H1 (cell line): ENCODE measurements at regions not wholly inside any gene's neighbourhood (a gene's known extent, or its start where the extent isn't known, plus 50 kb on each side); places are given as distances from the start of the nearest gene placed in this dataset.
A peak's percentile ranks its signal among the peaks of the same experiment; 100 is the strongest.

ENCODE experiments used
- CTCF ChIA-PET: fragments of 300-600 bp; sonication (Branson Sonifier 250); formaldehyde crosslinking; loops from one replicate; lab custom pipeline; 2021; ENCODE audit not compliant: partially characterized antibody; lab: Charles Lee
- POLR2A ChIA-PET: fragments of 300-600 bp; sonication (Branson Sonifier 250); formaldehyde crosslinking; loops from one replicate; lab custom pipeline; 2021; ENCODE audit warnings: inconsistent platforms; ENCODE audit not compliant: partially characterized antibody; lab: Charles Lee
- DNase-seq, 2 experiments: peaks; one replicate each; pipeline versions ENCODE4 v3.0.0 to v3.0.0-alpha.2; 2010 to 2022; ENCODE audit warnings: low spot score in 2 of 2, low read depth in 1 of 2, mixed read lengths in 1 of 2
- FAIRE-seq: peaks from 2 replicates; lab custom pipeline; 2011; peaks lifted over from hg19 to GRCh38; lab: Jason Lieb, UNC
- H2AFZ ChIP-seq: 2 replicates; pipeline ENCODE4 v1.8.1; 2012; ENCODE audit warnings: low read length, inconsistent platforms
- H2AK5ac ChIP-seq: 2 replicates; pipeline ENCODE4 v1.6.1; 2013; ENCODE audit warnings: low read depth, low read length
- H2BK120ac ChIP-seq: replicated peaks from 2 replicates; pipeline ENCODE3; 2013; ENCODE audit warnings: low read depth, low read length, inconsistent platforms
- H2BK12ac ChIP-seq: 2 replicates; pipeline ENCODE4 v1.6.1; 2013; ENCODE audit warnings: low read depth, low read length
- H2BK15ac ChIP-seq: 2 replicates; pipeline ENCODE4 v1.6.1; 2013; ENCODE audit warnings: low read length
- H2BK20ac ChIP-seq: 2 replicates; pipeline ENCODE4 v1.6.1; 2013; ENCODE audit warnings: low read length
- H2BK5ac ChIP-seq: 2 replicates; pipeline ENCODE4 v1.6.1; 2013; ENCODE audit warnings: low read depth, low read length
- H3K14ac ChIP-seq: 2 replicates; pipeline ENCODE4 v1.6.1; 2013; ENCODE audit warnings: inconsistent platforms; ENCODE audit not compliant: insufficient read length
- H3K18ac ChIP-seq: 2 replicates; pipeline ENCODE4 v1.6.1; 2013; ENCODE audit warnings: low read length; ENCODE audit errors: extremely low read depth
- H3K23ac ChIP-seq: 2 replicates; pipeline ENCODE4 v1.6.1; 2013; ENCODE audit warnings: inconsistent platforms; ENCODE audit not compliant: insufficient read length
- H3K23me2 ChIP-seq: 2 replicates; pipeline ENCODE4 v1.6.1; 2013; ENCODE audit warnings: low read depth, low read length
- H3K27ac ChIP-seq: 2 replicates; pipeline ENCODE4 v1.6.1; 2011; ENCODE audit warnings: low read depth, low read length, inconsistent platforms
- H3K27me3 ChIP-seq, 4 experiments: replicated peaks in 1 of 4; 1 replicate in 1 of 4; 2 replicates in 3 of 4; pipeline versions ENCODE4 v1.6.1 to v1.8.1; 2011 to 2013; ENCODE audit warnings: low read length in 3 of 4, mild to moderate bottlenecking in 3 of 4, inconsistent platforms in 2 of 4, mixed read lengths in 2 of 4, moderate library complexity in 1 of 4; ENCODE audit not compliant: control insufficient read depth in 3 of 4, insufficient read depth in 3 of 4; ENCODE audit errors: extremely low read depth in 1 of 4
- H3K36me3 ChIP-seq, 4 experiments: 2 replicates each; pipeline versions ENCODE4 v1.6.1 to v1.8.1; 2011 to 2013; ENCODE audit warnings: mild to moderate bottlenecking in 4 of 4, low read length in 3 of 4, moderate library complexity in 2 of 4, control low read depth in 1 of 4, inconsistent platforms in 1 of 4; ENCODE audit not compliant: insufficient read depth in 4 of 4, control insufficient read depth in 2 of 4
- H3K4ac ChIP-seq: replicated peaks from 2 replicates; pipeline ENCODE3; 2013; ENCODE audit warnings: low read length, low read depth, mixed read lengths, inconsistent platforms; ENCODE audit not compliant: insufficient read length
- H3K4me1 ChIP-seq, 4 experiments: replicated peaks in 1 of 4; 1 replicate in 1 of 4; 2 replicates in 3 of 4; pipeline versions ENCODE4 v1.6.1 to v1.8.1; 2011 to 2013; ENCODE audit warnings: low read length in 3 of 4, inconsistent platforms in 2 of 4, mixed read lengths in 1 of 4; ENCODE audit not compliant: insufficient read depth in 4 of 4, control insufficient read depth in 3 of 4
- H3K4me2 ChIP-seq, 2 experiments: 2 replicates each; pipeline versions ENCODE4 v1.6.1 to v1.8.1; 2011 to 2013; ENCODE audit warnings: low read depth in 2 of 2, low read length in 2 of 2, control low read depth in 1 of 2, inconsistent platforms in 1 of 2, mild to moderate bottlenecking in 1 of 2; ENCODE audit not compliant: insufficient read depth in 1 of 2
- H3K4me3 ChIP-seq, 4 experiments: fragments of 200-600, 300-600 bp in 1 of 4; sonication (generic), shearing (Covaris generic), sonication (Bioruptor Twin) in 1 of 4; 2 replicates each; pipeline versions ENCODE4 v1.5.1 to v1.8.1; 2011 to 2016; ENCODE audit warnings: low read length in 4 of 4, low read depth in 3 of 4, control low read depth in 2 of 4, inconsistent platforms in 2 of 4, mild to moderate bottlenecking in 2 of 4, mixed read lengths in 1 of 4, moderate library complexity in 1 of 4; ENCODE audit not compliant: insufficient read depth in 2 of 4; ENCODE audit errors: extremely low read depth in 1 of 4
- H3K56ac ChIP-seq: replicated peaks from 2 replicates; pipeline ENCODE3; 2013; ENCODE audit warnings: low read depth, mild to moderate bottlenecking, mixed read lengths, low read length, inconsistent platforms; ENCODE audit not compliant: insufficient read length
- H3K79me1 ChIP-seq: 2 replicates; pipeline ENCODE4 v1.6.1; 2013; ENCODE audit warnings: low read depth, low read length, control low read depth
- H3K79me2 ChIP-seq, 2 experiments: 2 replicates each; pipeline versions ENCODE4 v1.6.1 to v1.8.1; 2012 to 2013; ENCODE audit warnings: low read length in 2 of 2, mild to moderate bottlenecking in 2 of 2, inconsistent platforms in 1 of 2; ENCODE audit not compliant: insufficient read depth in 2 of 2, control insufficient read depth in 1 of 2
- H3K9ac ChIP-seq, 4 experiments: replicated peaks in 1 of 4; 1 replicate in 1 of 4; 2 replicates in 3 of 4; pipeline versions ENCODE4 v1.6.1 to v1.8.1; 2011 to 2013; ENCODE audit warnings: low read depth in 3 of 4, low read length in 3 of 4, control low read depth in 2 of 4, mild to moderate bottlenecking in 2 of 4, moderate library complexity in 2 of 4, inconsistent platforms in 1 of 4; ENCODE audit errors: extremely low read depth in 1 of 4
- H3K9me3 ChIP-seq, 2 experiments: 2 replicates each; pipeline versions ENCODE4 v1.6.1 to v1.8.1; 2012 to 2013; ENCODE audit warnings: mild to moderate bottlenecking in 2 of 2, moderate library complexity in 2 of 2, control low read depth in 1 of 2, inconsistent platforms in 1 of 2, low read depth in 1 of 2, low read length in 1 of 2, mixed read lengths in 1 of 2; ENCODE audit not compliant: insufficient read depth in 2 of 2
- H4K20me1 ChIP-seq, 2 experiments: replicated peaks in 1 of 2; 2 replicates each; pipeline versions ENCODE3 to v1.8.1; 2011 to 2013; ENCODE audit warnings: inconsistent platforms in 2 of 2, low read length in 2 of 2, mild to moderate bottlenecking in 1 of 2; ENCODE audit not compliant: insufficient read depth in 2 of 2, control insufficient read depth in 1 of 2
- H4K5ac ChIP-seq: 2 replicates; pipeline ENCODE4 v1.6.1; 2013; ENCODE audit warnings: low read length, low read depth, mixed read lengths, inconsistent platforms; ENCODE audit not compliant: insufficient read length
- H4K8ac ChIP-seq: 2 replicates; pipeline ENCODE4 v1.8.0; 2013; ENCODE audit warnings: mild to moderate bottlenecking, moderate library complexity, low read length, inconsistent platforms; ENCODE audit not compliant: insufficient read depth; ENCODE audit errors: extremely low read depth
- H4K91ac ChIP-seq: replicated peaks from 2 replicates; pipeline ENCODE3; 2013; ENCODE audit warnings: low read length, mixed read lengths, inconsistent platforms; ENCODE audit not compliant: insufficient read length
- BACH1 ChIP-seq: IDR thresholded peaks from 2 replicates; pipeline ENCODE4 v1.6.1; 2012; ENCODE audit warnings: low read length, improper control_type of control experiment
- BCL11A ChIP-seq, 2 experiments: IDR thresholded peaks; one replicate each; pipeline ENCODE4 v1.6.1; 2011; ENCODE audit warnings: low read depth in 2 of 2, low read length in 2 of 2, mild to moderate bottlenecking in 2 of 2
- CHD2 ChIP-seq: IDR thresholded peaks from 2 replicates; pipeline ENCODE4 v1.6.1; 2012; ENCODE audit warnings: low read length, improper control_type of control experiment
- CTBP2 ChIP-seq: IDR thresholded peaks from 2 replicates; pipeline ENCODE4 v1.7.0; 2011; ENCODE audit warnings: borderline replicate concordance, mild to moderate bottlenecking, moderate library complexity, mixed read lengths, low read length; ENCODE audit not compliant: insufficient read depth, insufficient read length
- MAFK ChIP-seq: IDR thresholded peaks from 2 replicates; pipeline ENCODE4 v1.6.1; 2012; ENCODE audit warnings: low read depth, mild to moderate bottlenecking, improper control_type of control experiment, low read length
- ZNF274 ChIP-seq: IDR thresholded peaks from 2 replicates; pipeline ENCODE4 v1.7.0; 2012; ENCODE audit warnings: low read length, borderline replicate concordance; ENCODE audit errors: extremely low read depth
- WGBS, 2 experiments: shearing (Covaris generic) in 1 of 2; methylation state at CpG; one replicate each; pipeline versions ENCODE4 v1.1.6 to v1.1.7; 2013 to 2015; ENCODE audit warnings: low lambda C conversion rate in 2 of 2, mixed read lengths in 2 of 2, inconsistent platforms in 1 of 2, low coverage in 1 of 2, missing lambda C conversion rate in 1 of 2; ENCODE audit not compliant: insufficient replicate concordance in 2 of 2, insufficient coverage in 1 of 2, insufficient read length in 1 of 2; ENCODE audit errors: extremely low coverage in 1 of 2, missing lambda C conversion rate in 1 of 2; 5-methylcytosine and 5-hydroxymethylcytosine counted together

- Histone ChIP-seq H4K91ac (no peak overlapping the region), H3K18ac (no peak overlapping the region), H2BK12ac (no peak overlapping the region), H4K8ac (no peak overlapping the region), H4K5ac (no peak overlapping the region), H3K9ac (no peak overlapping the region), H3K79me1 (no peaks in the 10 kb centered on the region), H3K4me2 (no peak overlapping the region), H2BK120ac (no peak overlapping the region), H2BK5ac (no peak overlapping the region), H3K23me2 (no peaks in the 10 kb centered on the region), H3K27ac (no peak overlapping the region), H4K20me1 (no peaks in the 10 kb centered on the region), H3K4me1 (no peaks in the 10 kb centered on the region), H3K4ac (no peak overlapping the region), H2AFZ (no peak overlapping the region), H3K27me3 (peaks cover 6 to 24% (median 17%) of the 10 kb centered on the region in 4 experiments), H3K36me3 (no peaks in the 10 kb centered on the region), H2AK5ac (no peak overlapping the region), H3K14ac (no peak overlapping the region), H2BK15ac (no peak overlapping the region), H3K9me3 (peaks cover 17 to 37% of the 10 kb centered on the region in 2 experiments), H3K4me3 (no peak overlapping the region), H3K79me2 (no peaks in the 10 kb centered on the region), H3K56ac (no peak overlapping the region), H2BK20ac (no peak overlapping the region), H3K23ac (no peak overlapping the region)
- no peak for FAIRE-seq
- no peak for TF ChIP-seq BACH1
- TF ChIP-seq BCL11A (IDR thresholded peaks at IDR 0.05; ENCODE audit: low read depth in 2 of 2, low read length in 2 of 2): no peak
- no peak for TF ChIP-seq CTBP2
- no peak for TF ChIP-seq MAFK
- TF ChIP-seq CHD2: no peak
- TF ChIP-seq ZNF274: no peak
- peak in 1 of 2 experiments; percentile 19 for DNase-seq
- 66% methylated on average over 8 of the region's 8 CpGs; no CpG with 5 or more reads in 1 of the 2 experiments for WGBS, 2 experiments
- CTCF ChIA-PET: interaction anchor here (0.9 kb wide), 1 partner anchor 8 kb away, joined by 3 read pairs; no protein-coding TSS in a partner anchor
- POLR2A ChIA-PET: no interaction called here
Observed at GRCh38 chr22:22761963-22762772, 117.8 kb downstream of the GGTLC2 start.
